Renal cortical epithelial cell (primary cell): ENCODE measurements at regions not wholly inside any gene's neighbourhood (a gene's known extent, or its start where the extent isn't known, plus 50 kb on each side); places are given as distances from the start of the nearest gene placed in this dataset.

ENCODE experiments used
- DNase-seq: peaks from one replicate; pipeline ENCODE4 v3.0.0-alpha.2; 2011; ENCODE audit warnings: low read depth

DNA sequence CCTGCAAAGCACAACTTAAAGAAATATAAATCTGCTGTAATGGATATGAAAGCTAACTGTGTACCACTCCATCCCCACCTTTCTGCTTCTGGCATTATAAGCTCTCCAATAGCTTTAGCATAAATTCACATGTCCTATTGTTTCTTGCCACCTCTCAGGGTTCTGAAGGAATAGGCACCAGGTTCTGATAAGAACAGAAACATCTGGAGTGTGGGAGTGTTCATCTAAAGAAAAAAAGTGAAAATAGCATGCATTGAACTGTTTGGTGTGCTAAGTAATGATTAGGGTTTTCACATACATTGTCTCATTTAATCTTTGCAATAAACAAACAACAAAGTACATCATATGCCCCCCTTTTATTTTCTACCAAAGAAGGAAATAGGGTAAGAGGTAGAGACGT, 72.3 kb downstream of the FAM76B start:
- no peak for DNase-seq

DNA sequence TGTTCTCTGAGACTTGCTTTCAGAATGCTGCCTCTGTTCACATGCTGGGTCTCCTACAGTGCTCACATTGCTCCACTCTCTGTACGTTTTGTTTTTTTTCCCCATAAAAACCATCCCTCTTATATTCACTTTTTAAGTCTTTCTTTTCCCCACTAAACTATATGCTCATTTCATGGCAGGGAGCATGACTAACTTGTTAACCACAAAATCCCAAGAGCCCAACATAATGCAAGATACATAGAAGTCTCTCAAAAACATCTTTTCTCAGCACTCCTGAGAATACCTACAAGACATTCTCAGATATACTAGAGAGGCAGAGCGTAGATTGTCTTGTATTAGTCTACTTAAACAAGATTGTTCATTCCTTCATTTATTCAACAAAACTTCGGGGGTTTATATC, 73.3 kb downstream of the FAM76B start:
- DNase-seq = no peak

DNA sequence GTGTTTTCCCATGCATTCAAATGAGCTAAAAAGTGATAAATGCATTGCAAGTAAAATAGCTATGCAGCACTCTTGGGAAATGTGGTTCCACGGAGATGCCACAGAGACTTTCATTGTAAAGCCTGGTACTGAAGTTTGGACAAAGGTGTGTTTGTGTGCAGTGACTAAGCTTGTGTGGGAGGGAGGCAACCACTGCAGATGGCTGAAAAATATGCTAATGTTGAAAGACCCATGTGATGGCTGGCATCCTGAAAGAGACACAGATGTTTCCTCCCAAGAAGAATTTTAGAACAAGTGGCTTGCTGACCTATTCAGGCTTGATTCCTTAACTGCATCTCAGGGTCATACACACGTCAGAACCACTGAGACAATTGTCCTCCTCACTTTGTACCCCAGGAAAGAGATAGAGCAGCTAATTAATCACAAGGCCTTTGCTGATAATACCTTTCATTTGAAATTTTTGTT, 73.8 kb downstream of the FAM76B start:
- peak; percentile 91 for DNase-seq

DNA sequence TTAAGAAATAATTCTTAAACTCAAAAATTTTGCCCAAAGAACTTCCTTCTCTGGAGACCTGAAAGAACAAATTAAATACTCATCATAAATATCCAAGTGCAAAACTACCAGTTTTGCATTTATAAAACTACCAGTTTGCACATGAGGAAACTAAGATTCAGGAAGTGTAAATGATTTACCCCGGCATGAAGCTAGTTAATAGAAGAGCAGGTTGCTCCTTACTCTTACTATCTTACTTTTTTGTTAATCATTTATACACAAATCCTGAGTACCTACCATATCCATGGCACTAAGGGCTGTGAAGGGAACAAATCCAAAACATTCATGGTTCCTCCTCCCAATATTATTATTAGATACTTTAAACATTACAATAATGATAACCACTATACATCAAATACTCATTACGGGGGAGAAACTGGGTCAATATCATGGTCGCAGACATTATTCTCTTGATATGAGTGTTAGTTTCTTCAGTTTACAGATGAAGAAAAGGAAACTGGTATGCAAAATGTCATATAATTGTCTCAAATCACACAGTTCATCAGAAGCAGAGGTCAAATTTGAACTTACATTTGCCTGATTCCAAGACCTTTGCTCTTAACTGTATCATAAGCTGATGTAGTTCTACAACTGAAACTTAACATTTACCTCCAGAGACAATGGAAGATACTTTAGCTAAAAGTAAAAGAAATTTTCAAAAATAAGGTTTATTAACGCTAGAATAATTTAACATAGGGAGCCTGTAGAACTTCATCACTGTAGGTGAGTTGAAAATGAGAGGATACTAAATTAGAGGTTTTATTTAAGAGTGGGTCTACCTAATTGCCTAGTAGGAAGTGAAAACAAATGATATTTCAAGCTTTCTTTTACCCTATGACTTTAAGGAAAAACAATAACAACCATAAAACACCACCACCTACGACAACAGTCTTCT, 74.5 kb downstream of the FAM76B start:
- peak; percentile 74 for DNase-seq

DNA sequence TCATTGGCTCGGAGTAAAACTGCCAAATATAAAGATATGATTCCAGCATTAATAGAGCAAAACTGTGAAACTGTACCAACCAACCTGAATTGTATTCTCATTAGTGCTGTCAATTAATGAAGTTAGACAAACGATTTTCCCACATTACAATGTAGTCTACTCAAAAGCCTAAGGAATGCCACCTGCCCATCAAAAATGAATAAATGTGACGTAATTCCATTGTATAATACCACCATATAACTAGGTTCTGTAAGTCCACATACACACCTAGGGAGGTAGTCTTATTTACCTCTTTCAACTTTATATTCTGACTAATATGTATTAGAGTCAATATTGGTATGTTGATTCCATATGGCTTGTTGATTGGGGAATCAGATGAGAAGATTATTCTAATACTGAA, 76.2 kb downstream of the FAM76B start:
- no peak for DNase-seq

DNA sequence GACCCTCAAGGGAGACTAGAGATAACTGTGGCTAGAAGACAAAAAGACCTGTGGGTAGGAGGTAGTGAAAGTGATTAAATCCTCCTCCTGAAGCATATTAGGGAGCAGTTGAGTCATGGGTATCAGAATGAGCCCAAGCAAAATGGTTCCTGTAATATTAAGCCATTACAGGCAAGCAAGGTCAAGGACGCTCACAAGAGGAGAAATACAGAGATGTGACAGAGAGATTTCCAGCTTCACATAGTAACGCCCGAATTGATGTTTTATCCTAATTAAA, 77.7 kb downstream of the FAM76B start:
- no peak for DNase-seq

DNA sequence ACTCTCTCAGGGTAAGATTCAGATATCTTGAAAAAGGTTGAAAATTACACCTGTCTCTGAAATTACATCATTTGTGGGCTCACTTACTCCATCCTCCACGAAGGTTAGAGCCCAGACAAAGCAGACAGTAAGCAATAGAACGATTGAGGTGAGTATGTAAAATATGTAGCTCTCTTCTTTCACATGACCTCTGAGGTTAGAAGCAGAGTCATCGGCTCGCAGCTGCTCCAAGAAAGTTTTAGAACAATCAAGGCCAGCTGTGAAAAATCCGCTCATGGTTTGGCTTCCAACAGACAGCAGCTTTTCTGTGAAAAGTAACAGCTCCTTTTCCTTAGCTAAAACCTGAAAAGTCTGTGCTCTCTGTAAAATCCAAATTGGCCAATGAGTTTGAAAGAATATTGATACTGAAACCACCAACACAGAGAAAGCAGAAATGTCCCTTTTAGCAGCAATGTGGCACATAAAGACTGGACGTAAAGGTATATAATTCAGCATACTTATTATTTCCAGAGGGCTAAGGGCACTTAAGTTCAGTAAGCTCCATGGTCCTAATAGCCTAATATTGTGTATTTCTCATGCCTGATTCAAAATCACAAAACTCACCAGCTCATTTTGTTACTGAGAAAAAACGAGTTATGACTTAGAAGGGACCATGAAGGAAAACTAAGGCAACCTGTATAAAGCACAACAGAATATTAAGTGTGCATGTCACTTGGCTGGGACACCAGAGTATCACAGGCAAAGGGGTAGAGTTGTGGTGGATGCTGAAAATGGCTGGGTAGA, 78.2 kb downstream of the FAM76B start:
- no peak for DNase-seq

DNA sequence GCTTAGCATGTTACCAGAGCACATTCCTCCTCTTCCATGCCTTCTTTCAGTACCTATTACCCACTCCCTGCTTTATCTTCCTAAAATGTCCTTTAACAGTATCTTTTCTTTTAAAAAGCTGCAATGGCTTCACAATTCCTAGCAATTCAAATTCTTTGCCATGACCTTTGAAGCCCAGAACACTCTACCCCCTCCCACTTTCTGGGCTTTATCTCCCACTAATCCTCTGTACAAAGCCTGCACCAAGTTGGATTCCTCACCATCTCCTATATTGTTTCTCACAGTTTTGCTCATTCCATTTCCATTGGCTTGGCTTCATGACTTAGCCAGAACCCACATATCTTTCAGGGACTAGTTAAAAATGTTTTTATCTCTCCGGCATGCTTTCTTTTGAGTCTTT, 80.9 kb downstream of the FAM76B start:
- no peak for DNase-seq

DNA sequence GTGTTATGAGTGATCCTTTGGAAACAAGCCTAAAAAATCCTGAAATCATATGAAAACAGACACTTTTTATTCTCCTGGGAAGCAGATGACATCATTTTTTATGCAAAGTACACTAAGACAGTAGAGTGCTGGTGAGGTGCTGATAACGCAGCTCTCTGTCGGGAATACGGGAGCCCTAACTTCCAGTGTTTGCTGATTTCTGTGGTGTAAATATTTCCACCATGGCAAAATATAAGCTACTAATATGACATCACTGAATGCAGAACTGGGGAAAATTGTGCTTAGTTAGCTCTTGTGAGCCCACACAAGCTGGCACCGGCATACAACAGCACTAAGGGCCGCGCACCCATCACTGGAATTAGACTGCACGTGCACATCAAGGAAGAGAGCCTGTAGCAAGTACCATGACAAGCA, 82.6 kb downstream of the FAM76B start:
- no peak for DNase-seq

DNA sequence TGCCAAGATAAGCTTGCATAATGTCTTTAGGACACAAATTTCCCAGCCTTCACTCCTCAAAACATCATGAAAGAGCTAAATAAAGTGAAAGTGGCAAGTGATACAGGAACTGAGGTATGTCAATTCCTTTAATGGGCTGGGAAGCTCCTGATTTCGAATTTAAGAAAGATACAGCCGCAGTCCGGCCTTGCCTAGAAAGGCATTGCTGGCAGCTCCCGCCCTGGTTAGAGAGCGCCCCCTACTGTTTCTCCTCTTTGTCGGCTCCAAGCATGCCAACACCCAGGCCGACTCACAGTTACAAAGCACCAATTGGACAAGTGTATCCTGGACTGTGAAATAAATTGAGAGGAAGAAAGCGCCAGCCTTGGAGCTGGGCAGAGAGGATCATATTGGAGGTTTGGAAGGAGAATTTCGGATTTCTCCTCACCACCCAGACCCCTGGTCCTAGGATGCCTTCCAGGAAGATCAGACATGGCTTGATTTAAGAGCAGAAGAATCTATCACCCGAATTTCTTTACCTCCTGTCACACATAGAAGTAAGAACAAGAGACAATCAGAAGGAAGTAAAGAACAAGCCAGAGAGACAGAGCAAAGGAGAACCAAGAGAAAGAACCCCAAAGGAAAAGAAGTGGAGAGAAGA, 84.0 kb downstream of the FAM76B start:
- peak; percentile 72 for DNase-seq

DNA sequence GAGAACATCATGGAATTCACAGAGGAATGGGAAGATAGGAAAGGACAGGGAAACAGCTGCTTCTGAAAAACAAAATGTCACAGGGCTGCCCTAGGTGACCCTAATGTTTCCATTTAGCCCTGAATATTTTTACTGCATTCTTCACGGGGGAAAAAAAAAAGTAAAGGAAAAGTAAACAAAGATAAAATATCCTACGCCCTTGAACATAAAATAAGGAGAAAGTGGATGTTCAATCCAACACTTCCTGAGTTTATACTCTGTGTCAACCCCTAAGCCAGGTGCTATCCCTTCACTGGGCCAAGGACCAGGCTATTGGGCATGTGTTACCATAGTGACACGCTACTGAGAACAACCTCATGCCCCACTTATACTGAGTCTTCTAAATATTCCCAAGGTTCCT, 84.7 kb downstream of the FAM76B start:
- no peak for DNase-seq

DNA sequence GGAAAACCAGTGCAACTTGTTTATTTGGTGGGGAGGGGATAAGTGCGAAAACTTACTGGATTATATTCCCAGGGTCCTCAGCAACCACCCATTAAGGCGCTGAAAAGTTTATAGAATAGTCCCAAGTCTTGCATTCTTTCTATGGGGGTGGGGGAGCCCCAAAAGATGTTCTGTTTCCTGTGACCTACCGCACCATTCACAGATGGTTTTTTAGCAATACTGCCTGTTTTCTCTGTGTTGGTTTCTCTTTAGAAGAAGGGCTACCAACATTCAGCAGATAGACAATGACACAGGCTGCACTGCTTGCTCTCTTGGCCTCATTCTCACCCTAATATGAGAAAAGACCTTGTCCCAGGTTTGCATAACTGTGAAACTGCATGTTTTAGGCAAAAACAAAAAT, 86.5 kb downstream of the FAM76B start:
- no peak for DNase-seq

DNA sequence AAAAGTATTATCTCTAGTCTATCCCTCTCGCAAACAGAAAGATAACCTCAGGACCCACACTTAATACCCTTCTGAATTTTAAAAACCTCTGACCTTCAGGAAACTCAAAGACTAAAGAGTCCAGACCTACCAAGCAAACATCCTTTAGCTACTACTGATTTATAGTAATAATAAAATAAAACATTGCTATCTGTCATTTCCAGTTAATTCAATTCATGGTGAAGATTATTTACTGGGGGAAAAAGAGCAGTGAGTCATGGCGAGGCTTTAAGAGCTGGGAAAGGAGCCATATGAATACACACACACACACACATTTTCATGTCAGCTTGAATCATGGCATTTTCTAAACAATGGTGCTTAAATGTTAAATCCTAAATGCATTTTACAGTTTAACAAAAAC, 87.1 kb downstream of the FAM76B start:
- DNase-seq = peak; percentile 45

DNA sequence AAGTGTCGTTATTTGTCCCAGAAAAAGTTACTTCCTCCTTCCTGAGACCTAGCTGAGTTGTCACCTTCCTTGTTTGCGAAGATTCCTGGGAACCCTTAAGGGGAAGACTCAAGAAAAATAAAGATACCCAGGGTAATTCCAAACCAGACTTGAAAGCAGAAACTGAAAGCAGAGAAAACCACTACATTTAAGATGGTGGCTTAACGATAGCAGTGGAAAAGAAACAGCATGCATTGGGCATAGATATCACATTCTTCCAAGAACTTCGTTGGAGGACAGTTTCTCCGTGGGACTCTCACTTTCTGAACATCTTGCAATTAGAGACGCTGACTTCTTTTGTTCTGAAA, 89.1 kb downstream of the FAM76B start:
- DNase-seq = no peak

DNA sequence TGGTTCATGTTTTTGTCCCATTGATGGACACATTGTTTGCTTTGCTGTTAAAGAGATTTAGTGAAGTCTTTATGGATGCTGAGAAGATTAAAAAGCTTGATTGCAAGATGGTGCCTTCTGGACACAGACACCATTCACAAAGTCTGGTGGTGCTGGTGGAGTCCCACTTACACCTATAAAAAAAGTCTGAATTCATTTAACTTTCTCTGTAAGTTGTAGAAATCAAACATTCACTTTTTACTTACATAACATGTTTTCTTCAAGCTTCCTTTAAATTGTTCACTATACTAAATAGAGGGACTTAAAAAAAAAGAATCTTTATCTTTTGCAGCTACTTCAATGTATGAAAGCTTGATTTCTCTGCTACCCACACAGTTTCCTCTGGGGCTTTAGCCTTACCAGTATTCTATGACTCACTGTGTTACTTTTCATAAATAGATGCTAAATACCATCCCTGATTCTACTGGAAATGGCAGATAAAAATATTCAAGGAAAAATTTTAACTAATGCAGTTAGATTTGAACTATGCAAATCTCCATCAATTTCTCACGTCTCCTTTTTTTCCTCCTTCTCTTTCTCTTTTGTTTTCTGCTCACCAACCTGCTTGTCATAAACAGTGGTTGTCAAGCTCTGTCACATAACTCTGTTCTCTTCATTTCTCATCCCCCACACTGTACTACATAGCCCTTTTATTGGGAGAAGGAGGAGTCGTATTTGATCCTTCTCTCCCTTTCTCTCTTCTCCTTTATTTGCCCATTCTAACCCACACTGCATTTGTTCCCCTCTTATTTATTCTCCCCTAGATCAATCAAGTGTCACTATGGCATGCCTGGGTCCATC, 89.7 kb downstream of the FAM76B start:
- no peak for DNase-seq

DNA sequence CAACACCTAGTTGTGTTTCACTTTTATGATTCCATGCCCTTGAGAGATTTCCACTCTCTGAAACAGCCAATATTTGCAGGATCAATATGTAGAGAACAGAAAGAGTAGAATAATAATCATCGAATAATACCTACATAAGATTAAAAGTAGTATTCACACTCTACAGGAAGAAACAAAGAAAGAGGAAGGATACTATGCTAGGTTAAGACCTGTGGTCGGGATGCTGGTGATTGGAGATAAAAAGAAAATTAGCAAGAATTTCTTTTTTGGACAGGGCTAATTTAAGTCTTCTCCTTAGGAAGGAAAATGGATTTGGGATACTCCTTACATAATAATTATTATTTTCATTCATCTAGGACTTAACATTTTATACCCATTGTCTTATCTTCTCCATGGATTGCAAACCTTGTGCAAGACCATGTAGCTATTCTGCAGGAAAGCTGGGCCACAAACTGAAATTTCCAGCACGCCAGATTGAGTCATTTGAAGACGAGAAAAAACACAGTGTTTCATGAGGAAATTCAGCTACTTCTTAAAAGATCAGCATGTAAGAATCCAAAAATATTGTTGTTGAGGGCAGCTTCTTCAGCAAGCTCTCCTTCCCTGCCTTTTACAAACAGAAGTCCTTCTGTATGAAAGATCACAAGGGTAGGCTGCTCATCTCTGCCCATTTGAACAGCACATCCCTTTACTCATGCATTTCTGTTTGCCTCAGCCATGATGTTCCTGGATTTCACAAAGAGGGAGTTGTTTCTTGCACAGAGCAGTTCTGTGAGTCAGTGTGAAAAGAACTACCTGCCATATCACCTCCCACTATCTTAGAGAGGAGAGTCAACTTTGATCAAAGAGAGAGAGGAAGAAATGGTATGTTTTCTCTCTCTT, 90.7 kb downstream of the FAM76B start:
- peak; percentile 31 for DNase-seq

DNA sequence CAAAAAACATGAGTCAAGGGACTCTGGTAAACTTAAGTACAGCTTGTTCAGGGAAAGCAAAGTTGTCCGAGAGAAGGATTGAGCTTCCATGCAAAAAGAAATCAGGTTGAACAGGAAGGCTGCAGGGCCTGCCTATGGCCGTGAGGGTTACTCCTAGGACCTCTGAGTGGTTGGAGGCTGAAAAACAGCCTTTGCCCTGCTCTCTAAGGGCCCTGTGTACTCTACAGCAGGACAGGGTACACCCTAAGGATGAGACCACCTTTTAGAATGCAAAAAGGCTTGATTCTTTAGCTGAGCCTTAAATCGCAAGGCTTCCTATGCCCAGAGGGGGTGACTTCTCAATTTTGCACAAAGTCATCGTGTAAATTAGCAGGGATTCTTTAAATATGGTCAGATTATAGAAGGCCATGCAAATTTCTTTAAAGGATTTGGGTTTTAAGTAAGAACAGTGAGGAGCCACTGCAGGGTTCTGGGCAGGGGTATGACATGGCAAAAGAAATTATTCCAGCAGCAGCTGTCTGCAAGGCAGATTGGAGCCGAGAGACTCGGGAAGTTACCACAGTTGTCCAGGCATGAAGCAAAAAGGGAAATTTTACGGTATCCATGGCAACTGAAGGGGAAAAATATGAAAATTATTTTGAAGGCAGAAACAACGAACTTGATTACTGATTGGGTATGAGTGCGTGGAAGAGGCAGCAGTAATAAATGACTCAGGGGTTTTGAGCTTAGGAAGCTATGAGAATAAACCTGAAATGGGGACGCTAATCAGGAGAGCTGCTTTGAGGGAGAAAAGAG, 91.8 kb downstream of the FAM76B start:
- DNase-seq = no peak

DNA sequence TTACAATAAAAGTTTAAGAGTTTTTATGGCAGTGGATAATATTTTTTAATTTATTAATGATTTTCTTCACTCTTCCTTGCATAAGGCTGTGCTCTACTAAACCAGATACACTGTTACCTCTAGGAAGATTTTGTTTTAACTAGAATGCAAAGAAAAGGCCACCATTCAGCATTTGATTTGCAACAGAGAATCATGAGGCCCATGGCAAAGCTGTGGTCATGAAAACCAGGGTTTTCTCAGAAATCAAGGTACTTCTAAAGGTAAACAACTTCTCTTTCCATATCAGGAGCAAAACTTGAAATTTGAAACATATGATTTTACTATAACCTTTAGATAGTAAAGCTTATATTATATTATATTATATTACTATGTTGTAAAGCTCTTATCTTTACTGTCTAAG, 94.4 kb downstream of the FAM76B start:
- DNase-seq = no peak

DNA sequence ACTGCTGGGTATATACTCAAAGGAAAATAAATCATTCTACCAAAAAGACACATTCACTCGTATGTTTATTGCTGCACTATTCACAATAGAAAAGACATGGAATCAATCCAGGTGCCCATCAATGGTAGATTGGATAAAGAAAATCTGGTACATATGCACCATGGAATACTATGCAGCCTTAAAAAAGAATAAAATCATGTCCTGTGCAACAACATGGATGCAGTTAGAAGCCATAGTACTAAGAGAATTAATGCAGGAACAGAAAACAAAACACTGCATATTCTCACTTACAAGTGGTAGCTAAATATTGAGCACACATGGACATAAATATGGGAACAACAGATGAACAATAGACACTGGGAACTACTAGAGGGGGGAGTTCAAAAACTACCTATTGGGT, 96.3 kb downstream of the FAM76B start:
- DNase-seq = no peak
